Heart right ventricle (tissue), 16 donors: ENCODE measurements at regions not wholly inside any gene's neighbourhood (a gene's known extent, or its start where the extent isn't known, plus 50 kb on each side); places are given as distances from the start of the nearest gene placed in this dataset.

Source experiments
- ATAC-seq, 8 donors: fragments of 200-7000 bp; cut with Tn5 transposase; one replicate each; pipeline ENCODE4 v1.9.1; 2020; ENCODE audit warnings: mild to moderate bottlenecking in 8 of 8, moderate library complexity in 8 of 8, moderate number of reproducible peaks in 1 of 8
- DNase-seq, 2 donors: peaks; one replicate each; pipeline ENCODE4 v3.0.0-alpha.2; 2020
- H3K27ac ChIP-seq, 10 donors: fragments of 200-600 bp; sonication (generic) in 2 of 10; one replicate each; pipeline versions ENCODE4 v1.5.0 to v1.8.0; 2020 to 2022; ENCODE audit warnings: mild to moderate bottlenecking in 3 of 10
- H3K27me3 ChIP-seq, 7 donors: fragments of 200-600 bp; one replicate each; pipeline ENCODE4 v1.8.0; 2021 to 2022; ENCODE audit warnings: mild to moderate bottlenecking in 2 of 7
- H3K36me3 ChIP-seq, 9 donors: fragments of 200-600 bp; sonication (generic) in 1 of 9; one replicate each; pipeline versions ENCODE4 v1.5.0 to v1.8.0; 2020 to 2022; ENCODE audit warnings: mild to moderate bottlenecking in 2 of 9
- H3K4me1 ChIP-seq, 9 donors: fragments of 200-600 bp; sonication (generic) in 1 of 9; one replicate each; pipeline versions ENCODE4 v1.5.0 to v1.8.0; 2020 to 2022; ENCODE audit warnings: mild to moderate bottlenecking in 4 of 9
- H3K4me3 ChIP-seq, 10 donors: fragments of 200-600 bp; sonication (generic) in 2 of 10; one replicate each; pipeline versions ENCODE4 v1.5.0 to v1.8.0; 2020 to 2022; ENCODE audit warnings: mild to moderate bottlenecking in 7 of 10, moderate library complexity in 2 of 10
- H3K9me3 ChIP-seq, 11 donors: fragments of 200-600 bp in 10 of 11; sonication (generic) in 2 of 11; one replicate each; pipeline versions ENCODE4 v1.5.0 to v1.8.0; 2013 to 2022; ENCODE audit warnings: mild to moderate bottlenecking in 2 of 11, control low read depth in 1 of 11, moderate library complexity in 1 of 11
- CTCF ChIP-seq, 9 donors: fragments of 200-600 bp; sonication (generic) in 2 of 9; IDR thresholded peaks; one replicate each; pipeline versions ENCODE4 v1.5.0 to v1.8.0; 2021 to 2022; ENCODE audit warnings: antibody characterized with exemption in 9 of 9, mild to moderate bottlenecking in 5 of 9, moderate library complexity in 1 of 9
- WGBS, 2 donors: extraction: QIAGEN DNeasy Blood & Tissue Kit; methylation state at CpG; one replicate each; pipeline ENCODE4 v1.1.7; 2013; ENCODE audit warnings: inconsistent platforms in 1 of 2; 5-methylcytosine and 5-hydroxymethylcytosine counted together
- intact Hi-C, 10 donors: fragments of 100-400 bp; cut with DNase I; formaldehyde crosslinking; loops; one replicate each; pipeline versions ENCODE4 v1.11.1 to v1.14.2; 2022
- donor health status: Arrhythmogenic right ventricular cardiomyopathy.
- donor health status: ischemic (EF 13 %, LVEDD 7.1; RV severe dilation, severe dysfunction).
- donor health status: healthy with polysubstance abuse.
- donor health status: DM: no; HTN: yes; CAD: no.
- donor health status: DM: no; HTN: no; CAD: no.
- donor health status: ischemic (EF 25% LVEDD 6.9; RV normal size, moderate dysfunction).
- donor health status: ischemic (EF 25% LVEDD 5.7; RV mildly dilated, moderate dysfunction).
- donor health status: healthy.
- donor health status: DM: yes; HTN: yes; CAD: no.
- donor health status: Ischemic cardiomyopathy.
- donor health status: ischemic (EF 35%, LVEDD 5.7; RV mildly dilated, moderate dysfunction).
- donor health status: nonischemic (EF 11% LVEDD 7.7; RV severe dilation, severe dysfunction).
- donor health status: DM: yes; HTN: yes; CAD: no.
- donor health status: PGD.
- donor health status: ischemic (EF 29% LVEDD 5.4; RV normal size, mild dysfunction).
- donor health status: nonischemic (EF 23%, LVEDD 6.1; RV moderate dilation, normal function).

GRCh38 chr2:129112181-129112580 lies 793.5 kb upstream of the HS6ST1 start:
- 88 to 93% methylated on average over 6 of the region's 6 CpGs for WGBS, 2 donors
- no peak for DNase-seq

GRCh38 chr2:129113776-129114175 lies 795.1 kb upstream of the HS6ST1 start:
- intact Hi-C loops, result no loop called here
- WGBS, 2 donors, result 94 to 95% methylated on average over 6 of the region's 6 CpGs
- DNase-seq, result no peak
- no peaks in the 10 kb centered on the region for H3K36me3 ChIP-seq
- no peak for ATAC-seq
- H3K27ac ChIP-seq, result no peak overlapping the region
- TF ChIP-seq CTCF (IDR thresholded peaks at IDR 0.05), result no peak
- H3K9me3 ChIP-seq, result no peaks in the 10 kb centered on the region
- H3K4me1 ChIP-seq, result no peaks in the 10 kb centered on the region
- no peaks in the 10 kb centered on the region for H3K27me3 ChIP-seq
- no peak overlapping the region for H3K4me3 ChIP-seq

More at GRCh38 chr2:129112181-129112580, 793.5 kb upstream of the HS6ST1 start:
- no peaks in the 10 kb centered on the region for H3K27me3 ChIP-seq
- no peaks in the 10 kb centered on the region for H3K9me3 ChIP-seq
- H3K36me3 ChIP-seq, result no peaks in the 10 kb centered on the region
- intact Hi-C loops, result no loop called here
- no peak for ATAC-seq
- H3K4me3 ChIP-seq, result no peak overlapping the region
- H3K4me1 ChIP-seq, result no peaks in the 10 kb centered on the region
- TF ChIP-seq CTCF (IDR thresholded peaks at IDR 0.05), result no peak
- H3K27ac ChIP-seq, result no peak overlapping the region

- ATAC-seq, result no peak
- Histone ChIP-seq H3K4me1 (no peaks in the 10 kb centered on the region), H3K36me3 (no peaks in the 10 kb centered on the region), H3K27ac (no peak overlapping the region), H3K9me3 (no peaks in the 10 kb centered on the region), H3K27me3 (no peaks in the 10 kb centered on the region), H3K4me3 (no peak overlapping the region)
- no peak for TF ChIP-seq CTCF (IDR thresholded peaks at IDR 0.05)
- intact Hi-C loops, result no loop called here
- no peak for DNase-seq
- 65 to 66% methylated on average over 2 of the region's 2 CpGs for WGBS, 2 donors
Observed at GRCh38 chr2:129117434-129117833, 798.8 kb upstream of the HS6ST1 start.

GRCh38 chr2:129118296-129118695 lies 799.6 kb upstream of the HS6ST1 start:
- ATAC-seq, result no peak
- intact Hi-C loops, result no loop called here
- no peak for DNase-seq
- TF ChIP-seq CTCF (IDR thresholded peaks at IDR 0.05), result no peak
- Histone ChIP-seq H3K9me3 (no peaks in the 10 kb centered on the region), H3K27ac (no peak overlapping the region), H3K4me1 (no peaks in the 10 kb centered on the region), H3K36me3 (no peaks in the 10 kb centered on the region), H3K27me3 (no peaks in the 10 kb centered on the region), H3K4me3 (no peak overlapping the region)

GRCh38 chr2:129129087-129129486 lies 810.4 kb upstream of the HS6ST1 start:
- 68 to 79% methylated on average over 4 of the region's 4 CpGs for WGBS, 2 donors
- DNase-seq, result no peak
- no peaks in the 10 kb centered on the region for H3K4me1 ChIP-seq
- no peak overlapping the region for H3K4me3 ChIP-seq
- TF ChIP-seq CTCF (IDR thresholded peaks at IDR 0.05), result no peak
- no peaks in the 10 kb centered on the region for H3K9me3 ChIP-seq
- ATAC-seq, result no peak
- H3K36me3 ChIP-seq, result no peaks in the 10 kb centered on the region
- no peak overlapping the region for H3K27ac ChIP-seq
- intact Hi-C loops, result no loop called here
- no peaks in the 10 kb centered on the region for H3K27me3 ChIP-seq
